ENCODE measurements at regions not wholly inside any gene's neighbourhood (a gene's known extent, or its start where the extent isn't known, plus 50 kb on each side); places are given as distances from the start of the nearest gene placed in this dataset.

DNA sequence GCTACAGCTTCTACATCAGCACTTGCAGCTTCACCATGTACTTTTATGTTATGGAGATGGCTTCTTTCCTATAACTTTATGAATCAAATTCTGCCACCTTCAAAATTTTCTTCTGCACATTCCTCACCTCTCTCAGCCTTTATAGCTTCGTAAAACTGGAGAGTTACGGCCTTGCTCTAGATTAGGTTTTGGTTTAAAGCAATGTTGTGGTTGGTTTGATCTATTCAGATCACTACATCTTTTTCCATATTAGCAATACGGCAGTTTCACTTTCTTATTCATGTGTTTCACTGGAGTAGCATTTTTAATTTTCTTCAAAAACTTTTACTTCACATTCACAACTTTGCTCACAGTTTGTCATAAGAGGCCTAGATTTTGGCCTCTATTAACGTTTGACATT is 242.9 kb upstream of the GYPC start:
- Histone ChIP-seq H3K9me3 (replicated peaks; ENCODE audit: control insufficient read depth, insufficient read depth, low read length) (no peaks in the 10 kb centered on the region), H3K4me1 (ENCODE audit: control insufficient read depth, insufficient read depth, low read length) (no peaks in the 10 kb centered on the region), H3K9ac (ENCODE audit: control insufficient read depth, insufficient read depth, low read length) (no peak overlapping the region), H2AFZ (ENCODE audit: control insufficient read depth, low read depth, low read length) (no peak overlapping the region), H3K79me2 (ENCODE audit: control insufficient read depth, insufficient read depth, low read length) (no peaks in the 10 kb centered on the region), H4K20me1 (ENCODE audit: control insufficient read depth, insufficient read depth) (no peaks in the 10 kb centered on the region), H3K27ac (ENCODE audit: control insufficient read depth, insufficient read depth) (no peak overlapping the region), H3K4me2 (ENCODE audit: control insufficient read depth, insufficient read depth) (no peak overlapping the region), H3K36me3 (ENCODE audit: control insufficient read depth in 2 of 2, insufficient read depth in 2 of 2, low read length in 1 of 2) (no peaks in the 10 kb centered on the region), H3K27me3 (replicated peaks in 1 of 2; ENCODE audit: control insufficient read depth in 2 of 2, insufficient read depth in 2 of 2, low read length in 1 of 2) (no peaks in the 10 kb centered on the region), H3K4me3 (no peak overlapping the region)
- DNase-seq (ENCODE audit: low read depth, low spot score): no peak
- SMC1A ChIA-PET (ENCODE audit: uncharacterized antibody, unreplicated experiment): no interaction called here
- no peak for FAIRE-seq
- ATAC-seq: no peak
- intact Hi-C loops (cut with micrococcal nuclease; ENCODE audit: unreplicated experiment): no loop called here
- WGBS (ENCODE audit: insufficient coverage, insufficient replicate concordance, low lambda C conversion rate, missing lambda C conversion rate): 2% methylated on average over 4 of the region's 4 CpGs
- POLR2A ChIA-PET: no interaction called here
- BruUV-seq (replicated peaks): no TSS peak
- RAD21 ChIA-PET (ENCODE audit: unreplicated experiment): no interaction called here
- CTCF ChIA-PET: no interaction called here
- in situ Hi-C loops (cut with MboI): no loop called here
- peak; percentile 80; the same call in 1 of the 2 replicates for TF ChIP-seq TCF7 (IDR thresholded peaks at IDR 0.05; ENCODE audit: borderline replicate concordance)
- no peak for TF ChIP-seq ESRRA (IDR thresholded peaks at IDR 0.05; ENCODE audit: low read length)
- TF ChIP-seq HDAC2 (IDR thresholded peaks at IDR 0.05): no peak
- no peak for TF ChIP-seq CHD4 (IDR thresholded peaks at IDR 0.05)
- TF ChIP-seq NR2F1 (conservative IDR thresholded peaks at IDR 0.05): no peak
- TF ChIP-seq NFIC (IDR thresholded peaks at IDR 0.05; ENCODE audit: low read depth, low read length): peak; percentile 32; the same call in 1 of the 2 replicates
- TF ChIP-seq EP300 (IDR thresholded peaks at IDR 0.05; ENCODE audit: borderline replicate concordance in 1 of 2, control insufficient read depth in 1 of 2, low read depth in 2 of 2, low read length in 2 of 2): no peak
- TF ChIP-seq, protein P1, sequence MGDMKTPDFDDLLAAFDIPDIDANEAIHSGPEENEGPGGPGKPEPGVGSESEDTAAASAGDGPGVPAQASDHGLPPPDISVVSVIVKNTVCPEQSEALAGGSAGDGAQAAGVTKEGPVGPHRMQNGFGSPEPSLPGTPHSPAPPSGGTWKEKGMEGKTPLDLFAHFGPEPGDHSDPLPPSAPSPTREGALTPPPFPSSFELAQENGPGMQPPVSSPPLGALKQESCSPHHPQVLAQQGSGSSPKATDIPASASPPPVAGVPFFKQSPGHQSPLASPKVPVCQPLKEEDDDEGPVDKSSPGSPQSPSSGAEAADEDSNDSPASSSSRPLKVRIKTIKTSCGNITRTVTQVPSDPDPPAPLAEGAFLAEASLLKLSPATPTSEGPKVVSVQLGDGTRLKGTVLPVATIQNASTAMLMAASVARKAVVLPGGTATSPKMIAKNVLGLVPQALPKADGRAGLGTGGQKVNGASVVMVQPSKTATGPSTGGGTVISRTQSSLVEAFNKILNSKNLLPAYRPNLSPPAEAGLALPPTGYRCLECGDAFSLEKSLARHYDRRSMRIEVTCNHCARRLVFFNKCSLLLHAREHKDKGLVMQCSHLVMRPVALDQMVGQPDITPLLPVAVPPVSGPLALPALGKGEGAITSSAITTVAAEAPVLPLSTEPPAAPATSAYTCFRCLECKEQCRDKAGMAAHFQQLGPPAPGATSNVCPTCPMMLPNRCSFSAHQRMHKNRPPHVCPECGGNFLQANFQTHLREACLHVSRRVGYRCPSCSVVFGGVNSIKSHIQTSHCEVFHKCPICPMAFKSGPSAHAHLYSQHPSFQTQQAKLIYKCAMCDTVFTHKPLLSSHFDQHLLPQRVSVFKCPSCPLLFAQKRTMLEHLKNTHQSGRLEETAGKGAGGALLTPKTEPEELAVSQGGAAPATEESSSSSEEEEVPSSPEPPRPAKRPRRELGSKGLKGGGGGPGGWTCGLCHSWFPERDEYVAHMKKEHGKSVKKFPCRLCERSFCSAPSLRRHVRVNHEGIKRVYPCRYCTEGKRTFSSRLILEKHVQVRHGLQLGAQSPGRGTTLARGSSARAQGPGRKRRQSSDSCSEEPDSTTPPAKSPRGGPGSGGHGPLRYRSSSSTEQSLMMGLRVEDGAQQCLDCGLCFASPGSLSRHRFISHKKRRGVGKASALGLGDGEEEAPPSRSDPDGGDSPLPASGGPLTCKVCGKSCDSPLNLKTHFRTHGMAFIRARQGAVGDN (IDR thresholded peaks at IDR 0.05): no peak
- TF ChIP-seq RUNX3 (IDR thresholded peaks at IDR 0.05; ENCODE audit: low read length): peak; percentile 69
- TF ChIP-seq RBBP5 (conservative IDR thresholded peaks at IDR 0.05): no peak
- TF ChIP-seq, protein P2, sequence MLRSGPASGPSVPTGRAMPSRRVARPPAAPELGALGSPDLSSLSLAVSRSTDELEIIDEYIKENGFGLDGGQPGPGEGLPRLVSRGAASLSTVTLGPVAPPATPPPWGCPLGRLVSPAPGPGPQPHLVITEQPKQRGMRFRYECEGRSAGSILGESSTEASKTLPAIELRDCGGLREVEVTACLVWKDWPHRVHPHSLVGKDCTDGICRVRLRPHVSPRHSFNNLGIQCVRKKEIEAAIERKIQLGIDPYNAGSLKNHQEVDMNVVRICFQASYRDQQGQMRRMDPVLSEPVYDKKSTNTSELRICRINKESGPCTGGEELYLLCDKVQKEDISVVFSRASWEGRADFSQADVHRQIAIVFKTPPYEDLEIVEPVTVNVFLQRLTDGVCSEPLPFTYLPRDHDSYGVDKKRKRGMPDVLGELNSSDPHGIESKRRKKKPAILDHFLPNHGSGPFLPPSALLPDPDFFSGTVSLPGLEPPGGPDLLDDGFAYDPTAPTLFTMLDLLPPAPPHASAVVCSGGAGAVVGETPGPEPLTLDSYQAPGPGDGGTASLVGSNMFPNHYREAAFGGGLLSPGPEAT (IDR thresholded peaks at IDR 0.05; ENCODE audit: low read depth): no peak
- no peak for TF ChIP-seq ZSCAN29 (IDR thresholded peaks at IDR 0.05)
- TF ChIP-seq, protein P3, sequence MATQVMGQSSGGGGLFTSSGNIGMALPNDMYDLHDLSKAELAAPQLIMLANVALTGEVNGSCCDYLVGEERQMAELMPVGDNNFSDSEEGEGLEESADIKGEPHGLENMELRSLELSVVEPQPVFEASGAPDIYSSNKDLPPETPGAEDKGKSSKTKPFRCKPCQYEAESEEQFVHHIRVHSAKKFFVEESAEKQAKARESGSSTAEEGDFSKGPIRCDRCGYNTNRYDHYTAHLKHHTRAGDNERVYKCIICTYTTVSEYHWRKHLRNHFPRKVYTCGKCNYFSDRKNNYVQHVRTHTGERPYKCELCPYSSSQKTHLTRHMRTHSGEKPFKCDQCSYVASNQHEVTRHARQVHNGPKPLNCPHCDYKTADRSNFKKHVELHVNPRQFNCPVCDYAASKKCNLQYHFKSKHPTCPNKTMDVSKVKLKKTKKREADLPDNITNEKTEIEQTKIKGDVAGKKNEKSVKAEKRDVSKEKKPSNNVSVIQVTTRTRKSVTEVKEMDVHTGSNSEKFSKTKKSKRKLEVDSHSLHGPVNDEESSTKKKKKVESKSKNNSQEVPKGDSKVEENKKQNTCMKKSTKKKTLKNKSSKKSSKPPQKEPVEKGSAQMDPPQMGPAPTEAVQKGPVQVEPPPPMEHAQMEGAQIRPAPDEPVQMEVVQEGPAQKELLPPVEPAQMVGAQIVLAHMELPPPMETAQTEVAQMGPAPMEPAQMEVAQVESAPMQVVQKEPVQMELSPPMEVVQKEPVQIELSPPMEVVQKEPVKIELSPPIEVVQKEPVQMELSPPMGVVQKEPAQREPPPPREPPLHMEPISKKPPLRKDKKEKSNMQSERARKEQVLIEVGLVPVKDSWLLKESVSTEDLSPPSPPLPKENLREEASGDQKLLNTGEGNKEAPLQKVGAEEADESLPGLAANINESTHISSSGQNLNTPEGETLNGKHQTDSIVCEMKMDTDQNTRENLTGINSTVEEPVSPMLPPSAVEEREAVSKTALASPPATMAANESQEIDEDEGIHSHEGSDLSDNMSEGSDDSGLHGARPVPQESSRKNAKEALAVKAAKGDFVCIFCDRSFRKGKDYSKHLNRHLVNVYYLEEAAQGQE (IDR thresholded peaks at IDR 0.05; ENCODE audit: low read depth, low read length): no peak
- peak; percentile 50; the same call in 1 of the 2 replicates for TF ChIP-seq JUNB (IDR thresholded peaks at IDR 0.05)

Data from GM12878 (cell line).